DOHH2 (cell line): ENCODE measurements at regions not wholly inside any gene's neighbourhood (a gene's known extent, or its start where the extent isn't known, plus 50 kb on each side); places are given as distances from the start of the nearest gene placed in this dataset.
A peak's percentile ranks its signal among the peaks of the same experiment; 100 is the strongest.
"Not testable (repeated sequence)": the region's sequence is repeated elsewhere in the genome, so short reads cannot be mapped to it uniquely, and the experiment has no call there.

ENCODE experiments used
- H3F3A ChIP-seq: fragments of 200-600 bp; sonication (generic), shearing (Covaris generic); 2 replicates; pipeline ENCODE4 v1.6.0; 2016; ENCODE audit warnings: antibody characterized with exemption, mild to moderate bottlenecking; ENCODE audit not compliant: control insufficient read depth, insufficient read depth
- H3K27ac ChIP-seq: fragments of 200-600 bp; sonication (generic); 2 replicates; pipeline ENCODE4 v1.5.1; 2014; ENCODE audit warnings: low read depth, mild to moderate bottlenecking, low read length, moderate library complexity
- H3K27me3 ChIP-seq: fragments of 200-600 bp; sonication (generic); 2 replicates; pipeline ENCODE4 v1.6.1; 2014; ENCODE audit warnings: mild to moderate bottlenecking, low read length, mixed read lengths; ENCODE audit not compliant: control insufficient read depth
- H3K36me3 ChIP-seq: fragments of 200-600 bp; sonication (generic); 2 replicates; pipeline ENCODE4 v1.6.1; 2014; ENCODE audit warnings: mild to moderate bottlenecking, low read length, moderate library complexity, mixed read lengths; ENCODE audit not compliant: control insufficient read depth
- H3K4me1 ChIP-seq: fragments of 200-600 bp; sonication (generic); 2 replicates; pipeline ENCODE4 v1.6.1; 2014; ENCODE audit warnings: mild to moderate bottlenecking, low read length, mixed read lengths; ENCODE audit not compliant: control insufficient read depth
- H3K4me2 ChIP-seq: fragments of 200-600 bp; sonication (generic); 2 replicates; pipeline ENCODE4 v1.6.0; 2014; ENCODE audit warnings: mild to moderate bottlenecking, low read length, moderate library complexity
- H3K4me3 ChIP-seq: fragments of 200-600 bp; sonication (generic); 2 replicates; pipeline ENCODE4 v1.5.1; 2014; ENCODE audit warnings: mild to moderate bottlenecking, low read length, mixed read lengths
- H3K79me2 ChIP-seq: fragments of 200-600 bp; sonication (generic); 2 replicates; pipeline ENCODE4 v1.6.1; 2014; ENCODE audit warnings: mild to moderate bottlenecking, low read length, mixed read lengths; ENCODE audit not compliant: control insufficient read depth
- H3K9me2 ChIP-seq: fragments of 200-600 bp; sonication (generic); replicated peaks from 2 replicates; pipeline ENCODE4 v1.6.1; 2014; ENCODE audit warnings: mild to moderate bottlenecking, low read length, mixed read lengths; ENCODE audit not compliant: control insufficient read depth
- H3K9me3 ChIP-seq: fragments of 200-600 bp; sonication (generic); 2 replicates; pipeline ENCODE4 v1.6.1; 2014; ENCODE audit warnings: antibody characterized with exemption, low read length, mixed read lengths; ENCODE audit not compliant: control insufficient read depth, insufficient read depth
- H4K20me1 ChIP-seq: fragments of 200-600 bp; sonication (generic); 2 replicates; pipeline ENCODE4 v1.6.0; 2014; ENCODE audit warnings: low read depth, mild to moderate bottlenecking, antibody characterized with exemption, low read length, moderate library complexity; ENCODE audit not compliant: control insufficient read depth, insufficient read depth
- EZH2phosphoT487 ChIP-seq: fragments of 200-600 bp; sonication (generic); IDR thresholded peaks from 2 replicates; pipeline ENCODE4 v1.6.1; 2017; ENCODE audit warnings: borderline replicate concordance, mild to moderate bottlenecking, antibody characterized with exemption, low read length, moderate library complexity, mixed read lengths
- TF ChIP-seq, protein P1 (sequence below): fragments of 200-600 bp; sonication (generic); IDR thresholded peaks from one replicate; pipeline ENCODE4 v1.5.1; 2014; ENCODE audit warnings: antibody characterized with exemption, mild to moderate bottlenecking, low read depth, low read length; ENCODE audit not compliant: poor library complexity, severe bottlenecking

DNA sequence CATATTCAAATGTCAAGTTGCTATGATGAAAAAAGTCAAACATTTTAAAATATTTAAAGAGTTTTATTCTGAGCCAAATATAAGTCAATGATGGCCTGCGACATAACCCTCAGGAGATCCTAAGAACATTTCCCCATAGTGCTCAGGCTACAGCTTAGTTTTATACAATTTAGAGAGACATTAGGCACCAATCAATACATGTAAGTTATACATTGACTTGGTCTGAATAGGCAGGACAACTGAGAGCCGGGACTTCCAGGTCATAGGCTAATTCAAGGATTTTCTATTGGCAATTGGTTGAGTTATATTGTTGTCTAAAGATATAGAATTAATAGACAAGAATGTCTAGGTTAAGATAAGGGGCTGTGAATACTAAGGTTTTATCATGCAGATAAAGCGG lies 64.5 kb downstream of the UGT2B28 start:
- not testable (repeated sequence) for H3K4me3 ChIP-seq, H3K36me3 ChIP-seq, H3K9me3 ChIP-seq, H3K4me2 ChIP-seq, H3K27ac ChIP-seq, H3K27me3 ChIP-seq, H3K9me2 ChIP-seq, H4K20me1 ChIP-seq, H3F3A ChIP-seq
- H3K4me1 ChIP-seq = peaks cover 27% of the 10 kb centered on the region
- H3K79me2 ChIP-seq = peaks cover 12% of the 10 kb centered on the region

DNA sequence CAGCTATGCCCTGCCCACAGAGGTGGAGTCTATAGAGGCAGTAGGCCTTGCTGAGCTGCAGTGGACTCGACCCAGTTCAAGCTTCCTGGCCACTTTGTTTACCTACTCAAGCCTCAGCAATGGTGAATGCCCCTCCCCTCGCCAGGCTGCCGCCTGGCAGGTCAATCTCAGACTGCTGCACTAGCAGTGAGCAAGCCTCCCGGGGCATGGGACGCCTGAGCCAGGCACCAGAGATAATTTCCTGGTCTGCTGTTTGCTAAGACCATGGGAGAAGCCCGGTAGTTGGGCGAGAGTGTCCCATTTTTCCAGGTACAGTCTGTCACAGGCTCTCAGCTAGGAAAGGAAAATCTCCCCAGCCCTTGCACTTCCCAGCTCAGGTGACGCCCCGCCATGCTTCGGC lies 68.5 kb downstream of the UGT2B28 start:
- H3K4me2 ChIP-seq, H4K20me1 ChIP-seq, H3K36me3 ChIP-seq, H3K9me2 ChIP-seq, H3F3A ChIP-seq, H3K4me3 ChIP-seq, H3K79me2 ChIP-seq, H3K9me3 ChIP-seq, H3K27ac ChIP-seq, H3K27me3 ChIP-seq: not testable (repeated sequence)
- peaks cover 15% of the 10 kb centered on the region for H3K4me1 ChIP-seq

DNA sequence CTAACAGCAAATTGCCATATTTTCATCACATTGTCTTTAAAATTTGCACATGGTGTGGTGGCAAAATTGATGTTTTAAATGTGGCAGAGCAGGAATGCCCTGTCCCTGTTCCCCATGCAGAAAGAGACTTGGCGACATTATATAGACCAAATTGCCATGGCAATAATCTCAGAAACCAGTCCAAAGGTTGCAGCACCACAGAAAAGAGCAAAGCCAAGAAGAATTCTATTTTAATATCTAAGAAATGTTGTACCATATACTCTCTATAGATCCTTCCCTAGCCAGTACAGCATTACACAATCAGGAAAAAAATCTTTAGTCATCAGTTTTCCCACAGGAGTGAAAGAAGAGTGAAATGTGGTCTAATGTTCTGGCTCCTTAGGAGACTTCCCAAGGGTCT lies 80.0 kb downstream of the UGT2B28 start:
- no peak overlapping the region for H3K4me3 ChIP-seq
- H3K36me3 ChIP-seq = no peaks in the 10 kb centered on the region
- no peaks in the 10 kb centered on the region for H4K20me1 ChIP-seq
- H3K4me2 ChIP-seq = no peak overlapping the region
- no peaks in the 10 kb centered on the region for H3K27me3 ChIP-seq
- H3K27ac ChIP-seq = no peak overlapping the region
- no peaks in the 10 kb centered on the region for H3K79me2 ChIP-seq
- no peaks in the 10 kb centered on the region for H3F3A ChIP-seq
- no peaks in the 10 kb centered on the region for H3K9me3 ChIP-seq
- TF ChIP-seq EZH2phosphoT487 = no peak
- TF ChIP-seq, protein P1, sequence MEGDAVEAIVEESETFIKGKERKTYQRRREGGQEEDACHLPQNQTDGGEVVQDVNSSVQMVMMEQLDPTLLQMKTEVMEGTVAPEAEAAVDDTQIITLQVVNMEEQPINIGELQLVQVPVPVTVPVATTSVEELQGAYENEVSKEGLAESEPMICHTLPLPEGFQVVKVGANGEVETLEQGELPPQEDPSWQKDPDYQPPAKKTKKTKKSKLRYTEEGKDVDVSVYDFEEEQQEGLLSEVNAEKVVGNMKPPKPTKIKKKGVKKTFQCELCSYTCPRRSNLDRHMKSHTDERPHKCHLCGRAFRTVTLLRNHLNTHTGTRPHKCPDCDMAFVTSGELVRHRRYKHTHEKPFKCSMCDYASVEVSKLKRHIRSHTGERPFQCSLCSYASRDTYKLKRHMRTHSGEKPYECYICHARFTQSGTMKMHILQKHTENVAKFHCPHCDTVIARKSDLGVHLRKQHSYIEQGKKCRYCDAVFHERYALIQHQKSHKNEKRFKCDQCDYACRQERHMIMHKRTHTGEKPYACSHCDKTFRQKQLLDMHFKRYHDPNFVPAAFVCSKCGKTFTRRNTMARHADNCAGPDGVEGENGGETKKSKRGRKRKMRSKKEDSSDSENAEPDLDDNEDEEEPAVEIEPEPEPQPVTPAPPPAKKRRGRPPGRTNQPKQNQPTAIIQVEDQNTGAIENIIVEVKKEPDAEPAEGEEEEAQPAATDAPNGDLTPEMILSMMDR = no peak
- no peaks in the 10 kb centered on the region for H3K9me2 ChIP-seq
- peaks cover 11% of the 10 kb centered on the region for H3K4me1 ChIP-seq

DNA sequence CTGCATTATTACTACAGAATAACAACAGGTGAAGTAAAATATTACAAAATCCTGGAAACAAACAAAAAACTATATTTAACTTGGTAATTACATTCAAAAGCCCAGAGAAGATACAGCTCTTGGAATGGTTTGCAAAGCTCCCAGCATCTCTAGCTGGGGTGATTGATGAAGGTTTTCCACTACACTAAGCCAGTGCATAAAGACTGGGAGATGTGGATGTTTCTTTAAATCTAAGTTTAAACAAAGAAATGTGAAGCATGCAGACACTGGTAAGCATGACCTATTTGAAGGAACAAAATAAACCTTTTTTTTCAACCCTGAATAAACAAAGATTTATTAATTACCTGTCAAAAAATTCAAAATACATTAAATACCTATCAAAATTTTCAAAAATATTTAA lies 80.5 kb downstream of the UGT2B28 start:
- H3K9me2 ChIP-seq = not testable (repeated sequence)

DNA sequence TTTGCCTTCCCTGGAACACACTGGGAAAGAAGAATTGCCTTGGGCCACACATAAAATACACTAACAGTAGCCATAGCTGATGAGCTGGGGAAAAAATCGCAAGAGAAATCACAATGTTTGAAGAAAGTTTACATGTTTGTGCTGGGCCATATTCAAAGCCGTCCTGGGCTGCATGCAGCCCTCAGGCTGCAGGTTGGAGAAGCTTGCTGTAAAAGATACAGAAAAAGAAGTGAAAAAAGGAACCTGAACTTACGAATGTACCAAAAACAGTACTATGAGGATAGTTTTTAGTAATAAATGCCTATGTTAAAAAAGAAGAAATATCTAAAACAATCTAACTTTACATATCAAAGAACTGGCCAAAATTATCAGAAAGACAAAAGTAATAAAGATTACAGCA lies 82.1 kb downstream of the UGT2B28 start:
- Histone ChIP-seq H3F3A (no peaks in the 10 kb centered on the region), H3K27me3 (no peaks in the 10 kb centered on the region), H3K4me3 (no peak overlapping the region), H4K20me1 (no peaks in the 10 kb centered on the region), H3K9me2 (no peaks in the 10 kb centered on the region), H3K4me2 (peak overlapping the region; percentile 6; the same call in 1 of the 2 replicates), H3K4me1 (peaks cover 11% of the 10 kb centered on the region), H3K79me2 (no peaks in the 10 kb centered on the region), H3K36me3 (no peaks in the 10 kb centered on the region), H3K27ac (no peak overlapping the region), H3K9me3 (no peaks in the 10 kb centered on the region)
- TF ChIP-seq, protein P1 = no peak
- TF ChIP-seq EZH2phosphoT487 = no peak

More for the DNA sequence above, 80.5 kb downstream of the UGT2B28 start:
- H4K20me1 ChIP-seq, H3F3A ChIP-seq, H3K27ac ChIP-seq, H3K36me3 ChIP-seq, H3K4me3 ChIP-seq, H3K27me3 ChIP-seq, H3K4me2 ChIP-seq, H3K79me2 ChIP-seq, H3K9me3 ChIP-seq: not testable (repeated sequence)
- peaks cover 11% of the 10 kb centered on the region for H3K4me1 ChIP-seq

DNA sequence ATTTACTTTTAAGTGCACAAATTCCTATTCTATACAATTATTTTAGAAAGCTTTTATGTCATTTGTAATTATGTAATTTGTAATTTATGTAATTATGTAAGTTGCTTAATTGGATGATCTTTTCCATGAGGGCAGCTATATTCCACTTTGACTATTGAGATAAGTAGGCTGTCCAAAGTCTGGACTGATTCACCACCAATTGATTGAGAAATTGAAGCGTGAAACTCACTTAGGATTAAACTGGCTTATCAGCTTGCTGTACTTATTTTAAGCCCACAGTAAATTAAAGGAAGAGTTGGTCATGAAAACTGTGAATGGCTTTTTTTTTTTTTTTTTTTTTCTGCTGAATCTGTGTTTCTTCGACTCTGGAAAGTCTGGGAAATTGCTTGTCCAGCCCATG lies 87.4 kb downstream of the UGT2B28 start:
- H3K27me3 ChIP-seq, H3K36me3 ChIP-seq, H3K4me1 ChIP-seq, H3K4me3 ChIP-seq, H3K9me2 ChIP-seq, H3F3A ChIP-seq, H3K27ac ChIP-seq, H3K9me3 ChIP-seq, H3K79me2 ChIP-seq, H4K20me1 ChIP-seq, H3K4me2 ChIP-seq: not testable (repeated sequence)
